GM11168 (cell line): ENCODE measurements at regions not wholly inside any gene's neighbourhood (a gene's known extent, or its start where the extent isn't known, plus 50 kb on each side); places are given as distances from the start of the nearest gene placed in this dataset.

Source experiments
- in situ Hi-C: fragments of 300-500 bp; cut with MboI; formaldehyde crosslinking; loops from one replicate; pipeline ENCODE4 v1.12.0; 2022; ENCODE audit warnings: low sequenced_read_pairs; ENCODE audit not compliant: unreplicated experiment

DNA sequence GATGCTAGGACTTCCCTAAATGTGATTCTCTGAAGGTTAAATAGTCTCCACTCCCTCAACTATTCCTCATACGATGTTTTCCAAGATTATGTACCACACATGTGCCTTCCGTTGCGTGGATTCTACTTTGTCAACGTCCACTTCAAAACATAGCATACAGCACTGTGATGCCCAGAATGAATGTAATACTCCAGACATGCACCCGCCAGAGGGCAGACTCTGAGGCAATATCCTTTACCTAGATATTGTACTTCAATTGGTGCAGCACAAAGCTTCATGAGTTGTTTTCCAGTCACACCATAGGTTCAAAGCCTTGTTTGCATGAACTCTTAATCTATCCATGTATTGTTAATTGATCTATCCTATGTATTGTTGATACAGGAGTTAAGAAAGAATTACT, 201.0 kb upstream of the NABP1 start:
- in situ Hi-C loops: no loop called here

DNA sequence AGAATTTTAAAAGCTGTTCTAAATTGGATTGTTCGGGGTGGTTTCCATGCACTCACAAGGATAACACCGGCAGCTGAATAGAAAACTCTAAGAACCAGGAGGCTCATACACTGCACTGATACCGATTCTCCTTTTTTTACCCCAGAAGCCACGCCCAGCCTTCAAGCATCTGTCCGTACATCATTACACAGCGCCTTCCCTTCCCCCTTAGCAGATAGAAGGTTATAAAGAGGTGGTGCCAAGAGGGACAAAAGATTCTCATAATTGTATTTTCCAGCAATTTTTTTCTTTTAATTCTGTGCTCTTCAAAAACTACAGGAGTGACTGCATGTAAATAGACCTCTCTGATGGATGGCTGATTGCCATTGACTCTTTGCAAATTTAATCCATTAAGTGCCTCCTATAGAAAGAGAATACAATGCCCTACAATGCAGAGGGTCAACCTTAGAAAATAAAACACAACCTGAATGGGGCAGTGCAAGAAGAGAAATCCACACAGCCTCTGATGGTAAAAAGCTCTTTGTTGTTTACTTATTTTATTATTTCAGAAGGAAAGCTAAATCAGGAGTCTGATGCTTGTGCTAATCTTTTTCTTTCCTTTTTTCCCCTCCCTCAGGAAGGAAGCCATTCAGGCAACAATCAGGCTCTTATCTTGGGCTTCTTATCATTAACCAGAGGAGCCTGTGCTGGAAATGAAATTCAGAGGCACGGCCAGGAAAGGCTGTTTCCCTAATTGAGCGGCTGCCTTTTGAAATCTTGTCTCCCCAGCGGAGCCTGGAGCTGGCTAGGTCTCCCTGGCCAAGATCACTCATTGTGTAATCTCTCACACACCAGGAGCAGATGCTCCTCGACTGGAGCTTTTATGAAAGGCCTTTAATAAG, 198.9 kb upstream of the NABP1 start:
- in situ Hi-C loops: no loop called here

DNA sequence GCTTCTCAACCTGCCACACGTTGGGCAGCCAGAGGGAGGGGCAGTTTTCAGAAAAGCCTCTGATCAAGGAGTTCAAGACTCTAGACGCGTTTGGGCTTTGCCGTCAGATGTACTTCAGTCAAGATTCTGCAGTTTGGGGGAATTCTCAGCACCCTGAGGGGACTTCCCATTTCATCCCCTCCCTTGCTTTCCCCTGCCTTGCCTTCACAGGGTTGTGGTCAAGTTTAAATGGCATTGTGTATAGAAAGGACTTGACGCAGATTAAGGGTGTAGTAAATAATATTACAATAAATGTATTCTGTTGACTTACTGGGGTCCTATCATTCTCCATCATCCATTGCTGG, 198.3 kb upstream of the NABP1 start:
- in situ Hi-C loops: no loop called here

DNA sequence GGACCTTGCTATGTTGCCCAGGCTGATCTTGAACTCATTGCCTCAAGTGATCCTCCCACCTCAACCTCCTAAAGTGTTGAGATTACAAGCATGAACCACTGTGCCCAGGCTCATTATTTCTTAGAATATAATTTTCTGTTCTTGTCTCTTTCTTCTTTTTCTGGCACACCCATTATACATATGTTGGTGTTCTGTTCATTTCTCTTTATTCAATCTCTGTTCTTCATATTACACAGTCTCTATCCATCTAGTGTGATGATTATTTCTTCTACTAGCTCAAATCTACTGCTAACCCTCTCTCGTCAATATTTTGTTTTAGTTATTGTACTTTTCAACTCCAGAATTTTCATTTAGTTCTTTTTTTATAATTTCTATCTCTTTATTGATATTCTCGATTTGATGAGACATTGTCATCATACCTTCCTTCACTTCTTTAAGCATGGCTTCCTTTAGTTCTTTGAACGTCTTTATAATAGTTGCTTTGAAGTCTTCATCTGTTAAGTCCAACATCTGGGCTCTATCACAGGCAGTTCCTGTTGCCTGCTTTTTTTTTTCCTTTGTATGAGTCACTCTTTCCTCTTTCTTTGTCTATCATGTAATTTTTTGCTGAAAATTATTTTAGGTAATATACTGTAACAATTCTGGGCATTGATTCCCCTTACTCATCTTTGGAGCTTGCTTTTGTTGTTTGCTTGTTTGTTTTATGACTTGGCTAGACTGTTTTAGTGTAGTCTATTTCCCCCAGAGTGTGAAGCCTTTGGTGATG, 196.4 kb upstream of the NABP1 start:
- in situ Hi-C loops: no loop called here

DNA sequence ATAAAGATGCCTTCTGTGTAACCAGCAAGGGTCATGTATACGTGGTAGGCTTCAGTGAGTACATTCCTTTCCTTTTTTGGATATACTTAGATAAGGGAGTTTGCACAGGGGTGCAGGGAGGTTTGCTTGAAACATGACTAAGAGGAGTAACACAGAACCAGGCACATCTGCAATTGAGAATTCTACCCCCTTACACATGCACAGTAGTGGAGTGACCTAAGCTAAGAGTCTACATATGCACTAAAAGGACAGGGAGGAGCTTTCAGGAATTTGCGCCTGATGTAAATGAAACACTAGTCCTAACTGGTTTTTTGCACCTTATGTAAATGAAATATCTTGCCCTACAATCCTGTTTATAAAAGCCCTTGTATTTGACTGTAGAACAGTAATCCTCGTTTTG, 194.8 kb upstream of the NABP1 start:
- in situ Hi-C loops: no loop called here

DNA sequence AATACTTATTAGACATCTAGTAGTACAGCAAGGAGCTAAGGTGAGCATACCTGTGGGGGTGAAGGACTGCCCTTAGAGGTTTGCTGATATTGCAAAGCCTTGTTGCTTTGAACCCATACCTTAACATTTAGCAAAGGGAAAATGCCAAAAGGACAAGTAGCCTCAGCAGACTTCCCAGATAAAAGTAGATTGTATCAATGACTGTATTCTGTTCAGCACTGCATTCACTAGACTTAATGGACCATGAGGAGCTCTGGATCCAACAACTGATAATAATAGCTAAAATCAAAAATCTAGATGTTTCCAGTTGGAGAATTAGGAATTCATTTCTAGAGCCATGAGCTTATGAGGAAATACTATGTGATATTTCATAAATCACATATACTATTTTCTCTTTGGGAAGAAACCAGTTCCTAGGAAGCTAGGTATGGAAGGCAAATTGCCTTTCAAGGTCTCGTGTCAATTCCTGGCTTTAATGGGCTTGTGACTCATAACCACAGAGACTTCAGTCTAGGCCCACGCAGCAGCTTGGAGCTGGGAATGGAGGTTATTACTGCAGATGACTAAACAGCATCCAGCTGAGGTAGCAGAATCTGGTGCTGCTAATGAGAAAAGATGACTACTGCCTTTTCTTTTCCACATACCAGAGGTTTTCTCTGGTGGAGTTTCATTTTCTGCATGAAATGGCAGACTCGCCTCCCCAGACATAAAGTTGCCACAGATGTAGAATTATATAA, 191.2 kb upstream of the NABP1 start:
- in situ Hi-C loops: no loop called here

DNA sequence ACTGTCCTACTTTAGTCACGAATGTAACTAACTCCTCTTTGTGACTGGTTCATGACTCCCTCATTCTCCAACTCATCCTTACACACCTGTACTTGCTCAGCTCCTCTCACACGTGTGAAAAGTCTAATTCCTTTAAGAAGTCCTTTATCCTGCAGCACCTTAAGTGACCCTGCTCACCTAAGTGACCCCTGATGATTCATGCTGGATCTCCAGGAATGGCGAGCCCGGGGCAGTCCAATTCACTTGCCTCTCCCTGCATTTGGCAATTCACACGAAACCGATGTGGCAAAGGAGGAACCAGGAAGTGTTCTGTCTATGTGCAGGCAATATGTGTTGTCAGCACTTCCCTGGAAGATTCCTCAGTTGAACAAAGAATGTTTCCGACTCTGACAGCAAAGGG, 189.8 kb upstream of the NABP1 start:
- in situ Hi-C loops: no loop called here

DNA sequence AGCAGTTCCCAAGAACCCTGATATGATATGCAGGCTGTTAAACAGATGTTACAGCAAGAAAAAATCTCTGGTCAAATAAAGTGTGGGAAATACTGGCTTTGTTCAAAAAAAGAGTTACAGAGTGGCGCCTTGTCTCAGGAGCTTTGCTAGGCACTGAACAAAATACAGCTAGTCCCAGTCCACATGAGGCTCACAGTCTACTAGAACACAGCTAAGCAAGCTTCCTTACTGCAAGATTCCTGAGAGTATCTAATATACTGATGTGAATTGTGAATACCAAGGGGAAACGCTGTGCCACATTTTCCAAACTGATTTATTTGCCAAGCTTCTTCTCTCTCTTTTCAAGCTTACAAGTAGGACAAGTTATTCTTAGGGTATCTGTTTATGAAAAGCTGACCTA, 188.8 kb upstream of the NABP1 start:
- in situ Hi-C loops: no loop called here

DNA sequence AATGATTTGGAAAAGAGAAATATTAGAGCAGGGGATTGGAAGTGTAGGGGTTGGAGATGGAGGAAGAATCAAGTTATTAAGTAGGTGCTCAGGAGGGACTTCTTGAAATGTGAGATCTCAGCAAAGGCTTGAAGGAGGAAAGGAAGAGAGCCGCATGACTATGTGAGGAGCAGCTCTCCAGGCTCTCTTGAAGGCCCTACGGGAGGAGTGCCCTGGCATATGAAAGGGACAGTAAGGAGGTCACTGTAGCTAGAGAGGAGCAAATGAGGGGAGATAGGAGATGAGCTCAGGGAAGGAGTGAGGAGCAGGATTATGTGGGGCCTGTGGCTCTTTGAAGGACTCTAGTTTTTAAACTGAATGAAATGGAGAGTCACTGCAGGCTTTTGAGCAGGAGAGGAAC, 181.1 kb upstream of the NABP1 start:
- in situ Hi-C loops: no loop called here

DNA sequence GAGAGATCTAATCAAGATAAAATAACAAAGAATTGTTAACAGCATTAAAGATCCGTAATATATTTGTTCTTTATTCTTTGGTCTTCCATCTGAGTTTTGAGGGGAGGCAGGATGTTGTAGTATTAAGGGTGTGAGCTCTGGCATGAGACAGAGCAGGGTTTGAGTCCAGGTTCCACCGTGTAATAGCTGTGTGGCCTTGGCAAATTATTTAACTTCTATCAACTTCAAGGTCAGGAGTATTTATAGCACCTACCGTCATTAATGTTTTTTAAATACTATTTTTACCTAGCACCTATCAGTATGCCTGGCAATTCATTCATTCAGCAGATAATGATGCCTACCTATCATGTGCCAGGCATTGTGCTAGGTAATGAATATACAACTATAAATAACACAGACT, 180.1 kb upstream of the NABP1 start:
- in situ Hi-C loops: no loop called here

DNA sequence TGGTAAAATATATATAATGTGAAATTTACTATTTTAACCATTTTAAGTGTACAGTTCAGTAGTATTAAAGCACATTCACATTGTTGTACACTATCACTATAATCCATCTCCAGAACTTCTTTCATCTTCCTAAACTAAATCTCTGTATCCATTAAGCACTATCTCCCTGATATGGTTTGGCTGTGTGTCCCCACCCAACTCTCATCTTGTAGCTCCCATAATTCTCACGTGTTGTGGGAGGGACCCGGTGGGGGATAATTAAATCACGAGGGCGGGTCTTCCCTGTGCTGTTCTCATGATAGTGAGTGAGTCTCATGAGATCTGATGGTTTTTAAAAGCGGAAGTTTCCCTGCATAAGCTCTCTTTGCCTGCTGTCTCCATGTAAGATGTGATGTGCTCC, 178.9 kb upstream of the NABP1 start:
- in situ Hi-C loops: no loop called here

DNA sequence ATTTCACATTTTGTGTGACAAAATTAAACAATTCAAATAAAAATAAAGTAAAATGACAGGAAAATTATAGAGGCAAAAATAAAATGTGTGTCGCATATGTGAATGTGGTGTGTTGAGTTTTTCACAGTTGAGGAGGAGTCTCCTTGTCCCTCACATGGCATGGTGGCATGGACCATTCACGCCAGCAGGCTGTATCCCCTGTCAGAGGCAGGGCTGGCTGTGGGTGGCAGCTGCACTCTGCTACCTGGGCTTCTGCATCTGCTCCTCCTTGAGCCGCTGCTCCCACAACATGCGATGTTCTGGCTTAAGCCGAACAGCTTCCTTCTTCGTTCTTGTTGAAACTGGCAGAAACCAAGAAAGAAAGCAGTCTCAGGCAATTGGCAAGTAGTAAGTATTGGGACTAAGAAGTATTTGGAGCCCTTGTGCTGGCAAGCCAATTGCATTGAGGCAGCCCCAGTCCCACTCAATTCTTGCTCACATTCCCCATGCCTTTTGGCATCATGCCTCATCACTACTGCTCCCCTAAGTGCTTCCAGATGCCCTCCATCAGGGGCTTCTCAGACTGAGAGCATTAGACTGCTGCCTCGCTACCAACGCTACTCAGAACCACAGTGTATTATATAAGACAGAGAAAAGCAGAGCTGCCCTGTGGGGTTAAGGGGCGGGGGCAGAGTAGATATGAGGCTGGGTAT, 177.9 kb upstream of the NABP1 start:
- in situ Hi-C loops: loop anchor here (25.0 kb wide), 1 partner anchor 438 kb away; no protein-coding TSS in a partner anchor

DNA sequence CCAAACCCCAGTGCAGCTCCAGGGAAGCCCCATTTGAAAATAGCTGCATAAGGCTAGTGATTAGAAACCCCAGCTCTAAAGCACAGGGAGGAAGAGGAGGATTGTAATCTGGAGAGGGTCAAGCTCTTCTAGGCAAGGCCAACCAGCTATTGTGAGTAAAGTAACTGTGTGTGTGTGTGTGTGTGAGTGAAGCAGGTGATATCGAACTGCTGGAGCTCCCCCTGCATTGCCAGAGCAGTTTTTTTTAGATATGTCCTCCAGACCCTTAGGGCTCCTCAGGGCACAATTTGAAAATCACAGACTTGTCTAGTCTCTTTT, 177.4 kb upstream of the NABP1 start:
- in situ Hi-C loops: loop anchor here (25.0 kb wide), 1 partner anchor 438 kb away; no protein-coding TSS in a partner anchor

DNA sequence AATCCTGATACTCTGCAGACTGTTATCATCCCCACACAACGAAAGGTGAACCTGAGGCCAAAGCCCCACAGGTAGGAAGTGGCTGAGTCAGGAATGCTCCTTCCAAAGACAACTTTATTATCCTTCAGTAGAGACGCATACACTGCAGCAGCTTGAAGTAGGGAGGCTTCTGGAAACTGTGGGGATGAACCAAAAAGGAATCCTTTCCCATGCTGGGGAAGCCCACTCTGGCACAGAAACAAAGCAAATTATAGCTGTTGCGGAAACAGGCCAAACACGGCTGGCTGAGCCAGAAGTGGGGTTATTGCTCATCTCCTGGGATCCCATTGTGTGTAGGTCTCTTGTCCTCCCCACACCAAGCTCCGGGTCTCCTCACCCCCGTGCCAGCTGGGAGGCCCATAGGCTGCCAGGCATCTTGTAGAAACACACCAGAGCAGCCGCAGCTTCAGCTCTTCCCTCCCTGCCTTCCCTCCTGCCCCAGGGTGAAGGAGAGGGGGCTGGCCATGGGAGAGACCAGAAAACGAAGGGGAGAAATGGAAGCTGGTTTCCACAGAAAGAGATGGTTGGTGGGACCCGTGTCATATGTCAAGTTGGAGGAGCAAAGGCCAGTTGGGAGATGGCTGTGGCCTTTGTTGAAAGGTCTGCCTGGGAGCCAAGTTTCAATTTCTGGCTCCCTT, 176.9 kb upstream of the NABP1 start:
- in situ Hi-C loops: loop anchor here (25.0 kb wide), 1 partner anchor 439 kb away; no protein-coding TSS in a partner anchor

DNA sequence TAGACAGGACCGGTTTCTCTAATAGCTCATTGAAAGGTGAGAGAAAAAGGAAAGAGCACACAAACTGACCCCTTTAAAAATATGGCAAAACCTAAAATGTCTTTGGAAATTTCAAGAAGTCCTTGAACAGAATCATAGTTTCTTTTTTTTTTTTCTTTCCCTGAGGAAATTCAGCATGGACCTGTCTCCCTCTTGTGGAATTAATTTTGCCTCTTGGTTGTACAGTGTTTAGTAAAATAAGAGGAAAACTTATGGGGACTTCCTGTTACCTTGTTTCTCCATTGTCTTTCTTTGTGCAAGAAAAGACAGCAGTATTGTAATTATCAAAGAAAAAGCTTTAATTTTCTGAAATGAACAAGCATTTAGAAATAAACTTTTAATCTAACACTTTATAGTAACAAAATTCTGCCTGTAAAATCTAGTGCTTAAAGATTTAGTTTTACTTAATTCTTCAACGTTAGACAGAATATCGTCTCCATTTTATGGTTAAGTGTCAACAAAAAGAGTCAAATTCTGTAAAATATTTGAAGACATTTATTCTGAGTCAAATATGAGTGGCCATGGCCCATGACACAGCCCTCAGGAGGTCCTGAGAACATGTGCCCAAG, 176.3 kb upstream of the NABP1 start:
- in situ Hi-C loops: loop anchor here (25.0 kb wide), 1 partner anchor 439 kb away; no protein-coding TSS in a partner anchor

DNA sequence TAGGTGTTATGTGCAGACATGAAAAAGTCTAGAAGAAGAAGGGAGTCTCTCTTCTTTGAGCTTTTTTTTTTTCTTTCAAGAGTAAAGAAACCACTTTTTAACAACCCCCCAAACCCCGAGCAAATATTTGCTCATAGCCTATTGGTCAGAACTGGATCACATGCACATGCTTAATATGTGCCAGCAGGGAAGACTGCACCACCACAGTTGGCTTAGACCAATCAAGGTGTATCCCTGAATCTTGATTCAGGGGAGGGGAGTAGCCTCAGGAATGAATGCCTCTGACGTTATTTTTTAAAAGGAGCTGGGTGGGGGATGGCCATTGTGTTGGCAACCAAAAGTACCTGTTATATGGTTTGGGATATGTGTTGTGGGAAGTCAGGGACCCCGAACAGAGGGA, 171.4 kb upstream of the NABP1 start:
- in situ Hi-C loops: loop anchor here (25.0 kb wide), 1 partner anchor 444 kb away; no protein-coding TSS in a partner anchor

DNA sequence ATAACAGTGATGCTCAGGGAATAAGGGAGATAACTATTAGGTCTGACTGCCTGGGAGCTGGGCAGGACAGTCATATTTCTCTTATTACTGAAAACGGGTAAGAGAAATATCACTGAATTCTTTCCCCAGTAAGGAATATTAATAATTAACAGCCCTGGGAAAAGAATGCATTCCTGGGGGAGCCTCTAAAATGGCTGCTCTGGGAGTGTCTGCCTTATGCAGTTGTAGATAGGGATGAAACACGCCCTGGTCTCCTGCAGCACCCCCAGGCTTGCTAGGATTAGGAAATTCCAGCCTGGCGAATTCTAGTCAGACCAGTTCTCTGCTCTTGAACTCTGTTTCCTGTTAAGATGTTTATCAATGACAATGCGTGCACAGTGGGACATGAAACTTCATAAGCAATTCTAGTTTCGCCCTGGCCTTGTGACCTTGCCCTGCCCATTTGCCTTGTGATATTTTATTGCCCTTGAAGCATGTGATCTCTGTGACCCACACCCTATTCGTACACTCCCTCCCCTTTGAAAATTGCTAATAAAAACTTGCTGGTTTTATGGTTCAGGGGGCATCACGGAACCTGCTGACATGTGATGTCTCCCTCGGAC, 170.6 kb upstream of the NABP1 start:
- in situ Hi-C loops: loop anchor here (25.0 kb wide), 1 partner anchor 445 kb away; no protein-coding TSS in a partner anchor

DNA sequence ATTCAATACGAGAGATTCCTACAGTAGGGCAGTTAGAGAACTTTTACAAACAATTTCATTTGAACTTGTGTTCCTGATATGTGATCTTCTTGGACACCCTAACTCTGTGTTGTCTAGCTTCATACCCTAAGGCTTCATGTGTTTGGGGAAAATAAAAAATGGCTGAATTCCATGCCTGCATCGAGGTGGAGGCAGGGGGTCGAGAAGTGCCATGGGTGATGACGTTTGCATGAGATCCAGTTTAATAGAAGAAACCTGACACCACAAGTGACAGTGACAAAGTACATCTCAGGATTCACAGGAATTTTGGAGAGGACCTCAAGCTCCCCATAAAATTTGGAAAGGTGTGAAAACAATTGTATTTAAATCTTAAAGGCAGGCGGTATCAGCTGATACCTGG, 169.2 kb upstream of the NABP1 start:
- in situ Hi-C loops: loop anchor here (25.0 kb wide), 1 partner anchor 446 kb away; no protein-coding TSS in a partner anchor
